Liver (tissue), 8 donors: ENCODE measurements at regions not wholly inside any gene's neighbourhood (a gene's known extent, or its start where the extent isn't known, plus 50 kb on each side); places are given as distances from the start of the nearest gene placed in this dataset.

ENCODE experiments used
- DNase-seq: peaks from one replicate; pipeline ENCODE4 v3.0.0-alpha.2; 2017; ENCODE audit warnings: low spot score
- H3K27ac ChIP-seq, 2 donors: one replicate each; pipeline ENCODE4 v1.7.0; 2013; ENCODE audit warnings: inconsistent platforms in 2 of 2, low read length in 2 of 2, control low read depth in 1 of 2, low read depth in 1 of 2, mild to moderate bottlenecking in 1 of 2
- H3K27me3 ChIP-seq, 4 donors: one replicate each; pipeline versions ENCODE4 v1.6.1 to v1.7.0; 2013; ENCODE audit warnings: low read length in 3 of 4, inconsistent platforms in 1 of 4, mild to moderate bottlenecking in 1 of 4, moderate library complexity in 1 of 4; ENCODE audit not compliant: control insufficient read depth in 4 of 4, insufficient read depth in 4 of 4
- H3K36me3 ChIP-seq, 4 donors: one replicate each; pipeline versions ENCODE4 v1.6.1 to v1.7.0; 2013; ENCODE audit warnings: low read length in 3 of 4, mild to moderate bottlenecking in 3 of 4, low read depth in 1 of 4, moderate library complexity in 1 of 4; ENCODE audit not compliant: control insufficient read depth in 4 of 4, insufficient read depth in 3 of 4
- H3K4me1 ChIP-seq, 4 donors: one replicate each; pipeline versions ENCODE4 v1.6.1 to v1.7.0; 2013; ENCODE audit warnings: low read length in 3 of 4, mild to moderate bottlenecking in 3 of 4, moderate library complexity in 1 of 4; ENCODE audit not compliant: control insufficient read depth in 4 of 4, insufficient read depth in 4 of 4
- H3K4me3 ChIP-seq, 3 donors: one replicate each; pipeline versions ENCODE4 v1.6.1 to v1.7.0; 2013; ENCODE audit warnings: low read length in 3 of 3, control low read depth in 1 of 3, low read depth in 1 of 3, mild to moderate bottlenecking in 1 of 3
- H3K9ac ChIP-seq, 2 donors: one replicate each; pipeline ENCODE4 v1.7.0; 2013; ENCODE audit warnings: low read length in 2 of 2, mild to moderate bottlenecking in 2 of 2, moderate library complexity in 2 of 2, control low read depth in 1 of 2, low read depth in 1 of 2
- H3K9me3 ChIP-seq, 4 donors: one replicate each; pipeline versions ENCODE4 v1.6.1 to v1.7.0; 2013; ENCODE audit warnings: low read length in 3 of 4; ENCODE audit not compliant: control insufficient read depth in 4 of 4
- ATF3 ChIP-seq: IDR thresholded peaks from 2 replicates; pipeline ENCODE4 v1.6.1; 2016; ENCODE audit warnings: antibody characterized with exemption
- CTCF ChIP-seq: fragments of 150-350 bp; IDR thresholded peaks from 2 replicates; pipeline ENCODE4 v1.5.1; 2017; ENCODE audit warnings: improper control_type of control experiment, low read depth, low read length; ENCODE audit not compliant: missing input control
- EGR1 ChIP-seq, 2 donors: IDR thresholded peaks; 2 replicates each; pipeline ENCODE4 v1.6.1; 2016 to 2018; ENCODE audit warnings: antibody characterized with exemption in 2 of 2, low read depth in 2 of 2
- FOXA1 ChIP-seq: IDR thresholded peaks from 2 replicates; pipeline ENCODE4 v1.6.1; 2016; ENCODE audit warnings: antibody characterized with exemption
- FOXA2 ChIP-seq: IDR thresholded peaks from 2 replicates; pipeline ENCODE4 v1.6.1; 2016; ENCODE audit warnings: antibody characterized with exemption
- GABPA ChIP-seq, 2 donors: IDR thresholded peaks in 1 of 2; conservative IDR thresholded peaks in 1 of 2; 2 replicates each; pipeline ENCODE4 v1.6.1; 2016; ENCODE audit warnings: antibody characterized with exemption in 2 of 2, mild to moderate bottlenecking in 1 of 2, moderate library complexity in 1 of 2
- HNF4A ChIP-seq, 2 donors: conservative IDR thresholded peaks; 2 replicates each; pipeline ENCODE4 v1.6.1; 2016; ENCODE audit warnings: antibody characterized with exemption in 2 of 2, mild to moderate bottlenecking in 2 of 2
- HNF4G ChIP-seq: IDR thresholded peaks from 2 replicates; pipeline ENCODE4 v1.6.1; 2016; ENCODE audit warnings: antibody characterized with exemption
- JUND ChIP-seq, 2 donors: IDR thresholded peaks; 2 replicates each; pipeline ENCODE4 v1.6.1; 2016; ENCODE audit warnings: antibody characterized with exemption in 2 of 2
- MAX ChIP-seq: IDR thresholded peaks from 2 replicates; pipeline ENCODE4 v1.6.1; 2016; ENCODE audit warnings: antibody characterized with exemption
- NR2F2 ChIP-seq: IDR thresholded peaks from 2 replicates; pipeline ENCODE4 v1.6.1; 2016; ENCODE audit warnings: antibody characterized with exemption
- RAD21 ChIP-seq, 2 donors: IDR thresholded peaks; 2 replicates each; pipeline ENCODE4 v1.6.1; 2016; ENCODE audit warnings: antibody characterized with exemption in 2 of 2, mild to moderate bottlenecking in 2 of 2
- REST ChIP-seq: IDR thresholded peaks from 2 replicates; pipeline ENCODE4 v1.6.1; 2016; ENCODE audit warnings: antibody characterized with exemption, mild to moderate bottlenecking
- RXRA ChIP-seq, 2 donors: IDR thresholded peaks; 2 replicates each; pipeline ENCODE4 v1.6.1; 2017 to 2018; ENCODE audit warnings: antibody characterized with exemption in 2 of 2, mild to moderate bottlenecking in 1 of 2
- SP1 ChIP-seq: IDR thresholded peaks from 2 replicates; pipeline ENCODE4 v1.6.1; 2018; ENCODE audit warnings: antibody characterized with exemption, mild to moderate bottlenecking
- TAF1 ChIP-seq: conservative IDR thresholded peaks from 2 replicates; pipeline ENCODE4 v1.6.1; 2016; ENCODE audit warnings: antibody characterized with exemption, mild to moderate bottlenecking
- YY1 ChIP-seq: IDR thresholded peaks from 2 replicates; pipeline ENCODE4 v1.6.1; 2016; ENCODE audit warnings: antibody characterized with exemption, mild to moderate bottlenecking
- ZBTB33 ChIP-seq: IDR thresholded peaks from 2 replicates; pipeline ENCODE4 v1.6.1; 2016; ENCODE audit warnings: antibody characterized with exemption
- WGBS: extraction: QIAGEN DNeasy Blood & Tissue Kit; methylation state at CpG from one replicate; pipeline ENCODE4 v1.1.7; 2013; 5-methylcytosine and 5-hydroxymethylcytosine counted together
- donor health status: healthy.
- donor health status: healthy.
- donor health status: healthy.
- donor health status: healthy.
- donor health status: healthy.

- WGBS: 83% methylated on average over 8 of the region's 8 CpGs
Observed at GRCh38 chr3:82058809-82059208, 297.4 kb upstream of the GBE1 start.

More at GRCh38 chr3:82058809-82059208, 297.4 kb upstream of the GBE1 start:
- Histone ChIP-seq H3K4me1 (no peaks in the 10 kb centered on the region), H3K9ac (no peak overlapping the region), H3K9me3 (no peaks in the 10 kb centered on the region), H3K4me3 (no peak overlapping the region), H3K27me3 (no peaks in the 10 kb centered on the region), H3K27ac (no peak overlapping the region), H3K36me3 (no peaks in the 10 kb centered on the region)
- no peak for TF ChIP-seq YY1
- TF ChIP-seq HNF4A (conservative IDR thresholded peaks at IDR 0.05): no peak
- no peak for TF ChIP-seq HNF4G
- no peak for TF ChIP-seq ZBTB33
- TF ChIP-seq RXRA (IDR thresholded peaks at IDR 0.05): no peak
- no peak for TF ChIP-seq RAD21 (IDR thresholded peaks at IDR 0.05)
- no peak for TF ChIP-seq FOXA2
- no peak for TF ChIP-seq JUND (IDR thresholded peaks at IDR 0.05)
- TF ChIP-seq FOXA1: no peak
- no peak for TF ChIP-seq NR2F2
- no peak for TF ChIP-seq EGR1 (IDR thresholded peaks at IDR 0.05; ENCODE audit: low read depth in 2 of 2)
- no peak for TF ChIP-seq CTCF
- no peak for TF ChIP-seq REST
- no peak for TF ChIP-seq SP1
- TF ChIP-seq GABPA (IDR thresholded peaks at IDR 0.05 in 1 of 2, conservative IDR thresholded peaks at IDR 0.05 in 1 of 2): no peak
- no peak for TF ChIP-seq MAX
- no peak for TF ChIP-seq TAF1
- TF ChIP-seq ATF3: no peak
- DNase-seq: no peak
